Astrocyte (in vitro differentiated cells and primary cell): ENCODE measurements at regions not wholly inside any gene's neighbourhood (a gene's known extent, or its start where the extent isn't known, plus 50 kb on each side); places are given as distances from the start of the nearest gene placed in this dataset.

ENCODE experiments used
- EZH2 ChIP-seq: IDR thresholded peaks from 2 replicates; pipeline ENCODE4 v1.6.1; 2012; ENCODE audit warnings: mild to moderate bottlenecking, low read length, inconsistent platforms; ENCODE audit not compliant: insufficient read depth
- TF ChIP-seq, protein P1 (sequence below): IDR thresholded peaks from 2 replicates; pipeline ENCODE4 v1.5.1; 2011; ENCODE audit warnings: low read depth, mild to moderate bottlenecking, inconsistent platforms, low read length, moderate library complexity; ENCODE audit not compliant: insufficient read depth

DNA sequence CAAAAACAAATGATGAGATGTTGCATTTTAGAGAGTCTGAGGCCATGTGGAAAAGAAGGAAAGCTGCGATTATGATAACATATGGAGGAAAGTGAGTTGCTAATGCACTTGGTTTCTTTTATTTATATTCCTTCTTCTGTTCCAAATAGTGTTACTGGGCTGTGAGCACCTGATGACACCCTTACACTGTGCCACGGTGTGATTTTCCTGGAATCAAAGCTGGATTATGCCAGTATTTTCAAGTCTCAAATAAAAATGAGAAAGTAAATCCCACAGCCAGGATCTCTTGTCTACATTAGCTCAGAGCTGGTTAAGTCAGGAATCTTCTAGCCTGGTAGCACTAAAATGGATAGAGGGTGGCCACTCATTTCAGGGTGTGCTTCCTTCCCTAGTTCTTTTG lies 670.8 kb downstream of the TDRD15 start:
- TF ChIP-seq, protein P1, sequence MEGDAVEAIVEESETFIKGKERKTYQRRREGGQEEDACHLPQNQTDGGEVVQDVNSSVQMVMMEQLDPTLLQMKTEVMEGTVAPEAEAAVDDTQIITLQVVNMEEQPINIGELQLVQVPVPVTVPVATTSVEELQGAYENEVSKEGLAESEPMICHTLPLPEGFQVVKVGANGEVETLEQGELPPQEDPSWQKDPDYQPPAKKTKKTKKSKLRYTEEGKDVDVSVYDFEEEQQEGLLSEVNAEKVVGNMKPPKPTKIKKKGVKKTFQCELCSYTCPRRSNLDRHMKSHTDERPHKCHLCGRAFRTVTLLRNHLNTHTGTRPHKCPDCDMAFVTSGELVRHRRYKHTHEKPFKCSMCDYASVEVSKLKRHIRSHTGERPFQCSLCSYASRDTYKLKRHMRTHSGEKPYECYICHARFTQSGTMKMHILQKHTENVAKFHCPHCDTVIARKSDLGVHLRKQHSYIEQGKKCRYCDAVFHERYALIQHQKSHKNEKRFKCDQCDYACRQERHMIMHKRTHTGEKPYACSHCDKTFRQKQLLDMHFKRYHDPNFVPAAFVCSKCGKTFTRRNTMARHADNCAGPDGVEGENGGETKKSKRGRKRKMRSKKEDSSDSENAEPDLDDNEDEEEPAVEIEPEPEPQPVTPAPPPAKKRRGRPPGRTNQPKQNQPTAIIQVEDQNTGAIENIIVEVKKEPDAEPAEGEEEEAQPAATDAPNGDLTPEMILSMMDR: no peak
- TF ChIP-seq EZH2: no peak
